ENCODE measurements at regions not wholly inside any gene's neighbourhood (a gene's known extent, or its start where the extent isn't known, plus 50 kb on each side); places are given as distances from the start of the nearest gene placed in this dataset.

DNA sequence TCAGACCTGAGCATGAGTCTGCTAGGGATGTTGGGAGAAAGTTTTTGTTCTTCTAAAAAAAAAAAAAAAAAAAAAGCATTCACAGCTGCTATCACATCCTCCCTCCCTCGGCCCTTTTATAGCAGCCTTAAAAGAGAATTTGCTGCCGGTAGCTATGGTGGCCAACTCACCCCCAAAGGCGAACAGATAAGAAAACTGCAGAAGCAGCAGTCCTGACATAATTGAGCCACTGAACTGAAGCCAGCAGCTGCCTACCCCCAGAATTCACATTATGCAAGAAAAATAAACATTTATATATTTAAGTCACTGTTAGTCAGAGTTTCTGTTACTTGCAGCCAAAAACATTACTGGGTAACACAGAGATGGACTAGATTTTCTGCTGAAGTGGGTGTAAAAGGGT lies 124.3 kb upstream of the SMARCA2 start:
- TF ChIP-seq CTCF (IDR thresholded peaks at IDR 0.05) (no peak), POLR2A (IDR thresholded peaks at IDR 0.05) (no peak), POLR2AphosphoS5 (IDR thresholded peaks at IDR 0.05) (no peak)
